KOPT-K1 (cell line): ENCODE measurements at regions not wholly inside any gene's neighbourhood (a gene's known extent, or its start where the extent isn't known, plus 50 kb on each side); places are given as distances from the start of the nearest gene placed in this dataset.
"Not testable (repeated sequence)": the region's sequence is repeated elsewhere in the genome, so short reads cannot be mapped to it uniquely, and the experiment has no call there.

Experiments
- H3K27ac ChIP-seq: fragments of 200-600 bp; sonication (generic); 2 replicates; pipeline ENCODE4 v1.5.1; 2016; ENCODE audit warnings: antibody characterized with exemption, mild to moderate bottlenecking, low read depth, low read length; ENCODE audit not compliant: poor library complexity, severe bottlenecking
- H3K36me3 ChIP-seq: fragments of 200-600 bp; sonication (generic); 2 replicates; pipeline ENCODE4 v1.5.1; 2017; ENCODE audit warnings: antibody characterized with exemption, mild to moderate bottlenecking, low read length, moderate library complexity; ENCODE audit not compliant: insufficient read depth
- H3K9me3 ChIP-seq: fragments of 200-600 bp; sonication (generic); 2 replicates; pipeline ENCODE4 v1.5.1; 2017; ENCODE audit warnings: antibody characterized with exemption, low read length, mild to moderate bottlenecking; ENCODE audit not compliant: insufficient read depth, poor library complexity, severe bottlenecking

DNA sequence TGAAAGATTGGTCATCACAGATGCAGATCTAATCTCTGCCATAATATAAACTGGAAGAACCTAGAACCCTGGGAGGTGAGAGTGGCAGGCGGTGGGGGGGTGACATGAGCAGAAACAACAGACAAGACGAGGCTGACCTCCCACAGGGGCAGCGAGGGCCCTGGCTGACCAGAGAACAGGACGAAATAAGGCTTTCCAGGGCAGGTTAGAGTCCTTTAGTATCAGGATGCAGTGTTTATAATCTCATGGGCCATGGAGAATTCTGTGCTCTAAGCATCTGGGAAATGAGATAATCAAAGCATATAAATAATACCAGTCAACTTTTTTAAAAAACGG, 102.7 kb upstream of the BCL2L14 start:
- Histone ChIP-seq H3K36me3 (no peaks in the 10 kb centered on the region), H3K9me3 (no peaks in the 10 kb centered on the region), H3K27ac (no peak overlapping the region)

DNA sequence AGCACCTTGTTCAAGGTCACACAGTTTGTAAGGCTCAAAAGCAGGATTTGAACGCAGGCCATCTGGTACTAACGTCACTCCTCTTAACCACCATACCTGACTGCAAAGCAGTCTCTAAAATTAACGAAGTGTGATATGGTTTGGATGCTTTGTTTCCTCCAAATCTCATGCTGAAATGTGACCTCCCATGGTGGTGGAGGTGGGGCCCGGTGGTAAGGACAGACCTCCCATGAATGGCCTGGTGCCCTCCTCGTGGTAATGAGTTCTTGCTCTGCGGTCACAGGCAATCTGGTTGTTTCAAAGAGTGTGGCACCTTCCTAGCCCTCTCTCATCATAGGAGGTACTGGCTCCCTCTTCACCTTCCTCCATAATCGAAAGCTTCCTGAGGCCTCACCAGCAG, 102.2 kb upstream of the BCL2L14 start:
- no peaks in the 10 kb centered on the region for H3K9me3 ChIP-seq
- no peak overlapping the region for H3K27ac ChIP-seq
- no peaks in the 10 kb centered on the region for H3K36me3 ChIP-seq

DNA sequence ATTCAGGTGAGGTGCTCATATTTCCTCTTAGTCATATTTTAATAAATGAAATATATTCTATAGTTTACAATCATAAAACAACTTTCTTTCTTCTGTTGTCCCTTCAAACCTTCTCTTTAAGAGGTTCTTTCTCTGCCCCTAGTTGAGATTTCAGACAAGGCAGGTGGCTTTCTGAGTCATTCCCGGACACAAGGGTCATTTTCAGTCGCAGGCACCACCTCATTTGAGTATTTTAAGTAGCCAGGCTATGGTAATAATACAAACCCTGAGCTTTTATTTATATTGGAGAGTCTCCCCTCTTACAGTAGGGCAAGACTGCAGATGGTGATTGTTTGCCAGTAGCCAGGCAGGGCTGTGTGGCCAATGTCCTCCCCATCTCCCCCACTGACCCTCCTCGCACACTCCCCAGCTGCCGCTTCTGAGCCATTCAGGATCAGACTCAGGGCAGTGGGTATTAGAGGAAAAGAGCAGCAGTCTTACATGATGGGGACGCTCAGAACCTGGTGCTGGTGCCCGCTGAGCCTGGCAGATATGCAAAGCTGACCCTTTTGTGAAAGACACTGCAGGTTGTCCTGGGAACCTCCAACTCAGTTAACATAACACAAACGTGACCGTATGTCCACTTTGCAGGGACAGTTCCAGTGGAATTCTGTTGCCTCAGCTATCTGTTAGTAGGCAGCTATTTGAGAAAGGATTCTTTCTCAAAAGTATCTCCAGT, 101.1 kb upstream of the BCL2L14 start:
- Histone ChIP-seq H3K27ac (no peak overlapping the region), H3K36me3 (no peaks in the 10 kb centered on the region), H3K9me3 (no peaks in the 10 kb centered on the region)

DNA sequence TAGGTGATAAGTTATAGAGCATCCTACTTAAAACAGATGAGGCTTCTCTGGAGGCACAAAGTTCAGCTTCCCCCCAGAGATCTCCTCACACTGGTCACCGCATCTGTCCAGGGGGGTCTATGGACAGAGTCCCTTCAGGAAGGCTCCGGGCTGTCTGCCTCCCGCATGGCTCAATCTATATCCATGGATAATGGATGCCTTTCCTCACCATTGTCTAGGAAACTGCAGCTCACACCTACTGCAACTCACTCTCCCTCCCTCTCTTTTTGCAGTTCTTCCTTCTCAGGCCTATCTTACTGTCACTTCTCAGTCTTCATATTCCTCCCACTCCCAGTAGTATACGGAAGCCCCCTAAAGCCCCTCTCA, 100.6 kb upstream of the BCL2L14 start:
- H3K36me3 ChIP-seq: no peaks in the 10 kb centered on the region

DNA sequence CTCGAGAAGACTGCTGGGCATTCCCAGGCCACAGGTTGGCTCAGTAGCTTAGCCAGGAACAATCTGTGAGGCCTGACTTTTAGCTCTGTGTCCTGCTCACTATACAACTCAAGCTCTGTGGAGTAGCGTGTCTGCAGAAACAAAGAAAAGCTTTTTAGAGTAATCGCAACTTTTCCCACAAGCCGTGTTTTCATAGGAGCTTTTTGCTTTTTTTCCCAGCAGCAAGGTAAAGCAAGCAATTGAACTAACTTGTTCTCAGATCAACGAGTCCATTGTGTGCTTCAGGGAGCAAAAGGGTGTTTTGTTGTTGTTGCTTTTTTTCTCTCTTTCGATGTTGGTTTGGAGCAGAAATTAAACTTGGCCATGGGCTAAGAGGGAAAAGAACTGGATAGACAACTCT, 97.3 kb upstream of the BCL2L14 start:
- Histone ChIP-seq H3K9me3 (no peaks in the 10 kb centered on the region), H3K36me3 (no peaks in the 10 kb centered on the region), H3K27ac (no peak overlapping the region)

More for the DNA sequence above, 100.6 kb upstream of the BCL2L14 start:
- no peaks in the 10 kb centered on the region for H3K9me3 ChIP-seq
- no peak overlapping the region for H3K27ac ChIP-seq

DNA sequence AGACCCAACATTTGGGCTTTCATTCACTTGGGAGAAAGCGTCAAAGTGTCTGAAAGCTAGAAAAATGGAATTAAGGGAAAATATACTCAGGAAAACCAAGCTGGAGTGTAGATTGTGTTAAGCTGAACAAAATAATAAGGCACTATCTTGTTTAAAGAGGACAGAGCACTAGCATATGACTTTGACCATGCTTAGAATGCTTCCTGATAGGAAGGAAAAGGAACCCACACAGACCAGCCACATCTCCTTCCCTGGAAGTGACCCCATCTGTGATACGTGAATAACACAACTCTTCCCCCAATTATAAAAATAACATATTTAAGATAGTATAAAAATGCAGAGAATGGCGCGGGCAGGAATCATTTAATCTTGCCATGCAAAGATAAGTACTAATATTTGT, 94.7 kb upstream of the BCL2L14 start:
- Histone ChIP-seq H3K36me3 (no peaks in the 10 kb centered on the region), H3K27ac (no peak overlapping the region), H3K9me3 (no peaks in the 10 kb centered on the region)

DNA sequence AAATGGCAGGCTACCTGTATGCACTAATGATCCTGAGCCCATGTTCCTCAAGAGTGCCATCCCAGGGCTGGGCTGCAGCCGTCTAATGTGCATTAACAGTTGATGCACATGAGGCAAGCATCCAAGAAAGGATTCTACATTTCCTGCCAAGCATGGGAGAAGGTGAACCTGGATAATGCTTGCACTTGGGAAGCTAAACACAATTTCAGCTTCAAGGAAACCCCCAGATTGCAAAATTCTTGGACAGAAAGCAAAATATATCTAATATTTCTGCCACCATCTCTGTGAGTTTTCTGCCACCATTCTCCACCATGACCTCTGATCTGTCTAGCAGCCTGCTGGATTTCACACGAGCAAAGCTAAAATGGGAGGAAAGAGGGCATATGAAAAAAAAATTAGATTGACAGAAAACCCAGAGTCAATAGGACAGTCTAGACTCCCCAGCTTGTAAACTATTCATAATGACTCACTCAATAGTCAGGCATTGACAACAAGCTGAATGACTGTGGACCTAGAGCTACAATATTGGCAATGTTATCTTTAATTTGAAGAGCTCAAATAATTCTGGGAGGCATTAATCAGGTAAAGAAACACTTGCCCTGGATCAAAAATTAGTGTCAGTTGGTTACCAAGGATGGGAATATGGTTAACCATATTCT, 91.9 kb upstream of the BCL2L14 start:
- H3K36me3 ChIP-seq: no peaks in the 10 kb centered on the region
- no peaks in the 10 kb centered on the region for H3K9me3 ChIP-seq
- no peak overlapping the region for H3K27ac ChIP-seq

DNA sequence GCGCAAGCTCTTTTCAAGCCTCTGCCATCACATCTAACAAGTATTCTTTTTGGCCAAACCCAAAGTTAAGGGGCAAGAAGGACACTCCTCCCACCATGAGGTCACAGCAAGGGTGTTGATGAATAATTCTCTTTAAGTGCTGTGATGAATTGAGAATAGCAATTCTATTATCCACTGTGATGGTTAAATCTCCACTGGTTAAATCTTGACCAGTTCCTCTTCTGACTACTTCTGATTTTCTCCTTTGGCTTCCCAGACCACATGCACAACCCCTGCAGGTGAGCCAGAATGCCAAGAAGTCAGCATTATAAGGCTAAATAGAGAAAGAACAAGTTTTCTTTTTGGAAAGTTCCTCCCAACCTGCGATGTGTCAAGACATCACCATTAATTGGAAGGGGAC, 90.6 kb upstream of the BCL2L14 start:
- no peak overlapping the region for H3K27ac ChIP-seq
- H3K36me3 ChIP-seq: no peaks in the 10 kb centered on the region
- H3K9me3 ChIP-seq: no peaks in the 10 kb centered on the region

DNA sequence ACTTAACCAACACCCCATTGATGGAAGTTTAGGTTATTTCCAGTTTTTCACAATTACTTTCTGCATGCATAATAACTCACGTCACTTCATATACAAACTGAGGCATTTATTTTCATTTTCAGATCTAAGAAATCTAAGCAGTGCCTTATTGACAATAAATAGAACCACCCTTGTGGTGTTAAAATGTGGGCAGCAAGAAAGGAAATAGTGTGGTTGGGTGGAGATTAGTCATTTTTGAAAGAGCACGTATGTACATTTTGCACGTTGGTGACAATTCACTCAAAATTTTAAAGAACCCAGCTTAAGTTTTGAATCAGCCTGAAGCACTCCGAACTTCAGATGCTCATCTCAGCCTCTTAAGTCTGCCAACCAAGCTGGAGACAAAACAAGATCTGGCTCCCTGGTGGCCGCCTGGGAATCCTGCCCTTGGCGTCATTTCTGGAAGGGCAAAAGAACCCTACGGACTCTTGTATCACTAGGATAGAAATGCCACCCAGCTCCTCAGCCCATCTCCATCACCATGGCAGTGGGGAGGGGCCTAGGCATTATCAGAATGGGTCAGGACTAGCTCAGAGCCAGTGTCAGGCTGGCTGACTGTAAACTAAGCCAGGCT, 89.5 kb upstream of the BCL2L14 start:
- Histone ChIP-seq H3K9me3 (no peaks in the 10 kb centered on the region), H3K36me3 (no peaks in the 10 kb centered on the region), H3K27ac (peak overlapping the region; percentile 60)

DNA sequence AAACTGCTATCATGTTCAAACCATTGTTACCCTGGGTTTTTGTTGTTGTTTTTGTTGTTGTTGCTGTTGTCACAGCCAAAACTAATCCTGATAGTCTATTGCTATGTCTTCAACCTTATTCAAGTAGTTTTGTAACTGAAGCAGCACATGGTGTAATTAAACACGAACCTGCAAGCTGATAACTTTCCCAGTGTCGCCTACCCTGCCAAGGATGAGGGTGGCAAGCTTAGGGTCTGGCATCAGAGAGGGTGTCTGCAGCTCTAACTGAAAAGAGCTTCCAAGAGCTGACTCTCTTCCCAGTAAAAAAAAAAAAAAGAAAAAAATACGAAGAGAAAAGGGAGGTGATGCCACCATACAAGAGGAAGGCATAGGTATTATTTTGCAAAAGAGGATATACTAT, 86.3 kb upstream of the BCL2L14 start:
- Histone ChIP-seq H3K9me3 (no peaks in the 10 kb centered on the region), H3K36me3 (no peaks in the 10 kb centered on the region), H3K27ac (no peak overlapping the region)

DNA sequence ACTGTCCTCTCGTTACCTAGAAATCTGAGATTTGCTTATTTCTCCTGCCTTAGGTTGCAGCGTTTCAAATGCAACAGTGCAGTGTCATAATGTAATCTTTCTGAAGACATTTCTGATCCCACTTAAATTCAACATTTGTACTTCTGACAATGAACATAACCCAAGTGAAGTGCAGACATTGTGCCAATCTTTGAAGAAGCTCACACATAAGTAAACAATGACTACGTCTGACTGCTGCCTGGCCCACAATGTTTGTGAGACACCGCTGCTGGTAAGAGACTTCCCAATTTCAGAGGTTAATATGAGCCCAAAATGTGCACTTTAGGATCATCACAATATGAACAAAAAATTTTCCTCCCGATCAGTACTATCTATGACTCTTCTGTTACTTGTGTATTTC, 84.6 kb upstream of the BCL2L14 start:
- Histone ChIP-seq H3K9me3 (no peaks in the 10 kb centered on the region), H3K36me3 (no peaks in the 10 kb centered on the region), H3K27ac (no peak overlapping the region)

DNA sequence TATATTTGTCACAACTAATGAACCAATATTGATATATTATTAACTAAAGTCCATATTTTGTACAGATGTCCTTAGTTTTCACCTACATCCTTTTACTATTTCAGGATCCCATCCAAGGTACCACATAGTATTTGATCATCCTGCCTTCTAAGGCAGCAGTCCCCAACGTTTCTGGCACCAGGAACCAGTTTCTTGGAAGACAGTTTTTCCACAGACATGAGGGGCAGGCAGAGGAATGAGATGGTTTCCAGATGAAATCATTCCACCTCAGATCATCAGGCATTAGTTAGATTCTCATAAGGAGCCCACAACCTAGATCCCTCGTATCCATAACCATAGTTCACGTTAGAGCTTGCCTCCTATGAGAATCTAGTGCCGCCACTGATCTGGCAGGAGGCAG, 82.8 kb upstream of the BCL2L14 start:
- H3K9me3 ChIP-seq: peaks cover 8% of the 10 kb centered on the region
- H3K27ac ChIP-seq: no peak overlapping the region
- no peaks in the 10 kb centered on the region for H3K36me3 ChIP-seq

DNA sequence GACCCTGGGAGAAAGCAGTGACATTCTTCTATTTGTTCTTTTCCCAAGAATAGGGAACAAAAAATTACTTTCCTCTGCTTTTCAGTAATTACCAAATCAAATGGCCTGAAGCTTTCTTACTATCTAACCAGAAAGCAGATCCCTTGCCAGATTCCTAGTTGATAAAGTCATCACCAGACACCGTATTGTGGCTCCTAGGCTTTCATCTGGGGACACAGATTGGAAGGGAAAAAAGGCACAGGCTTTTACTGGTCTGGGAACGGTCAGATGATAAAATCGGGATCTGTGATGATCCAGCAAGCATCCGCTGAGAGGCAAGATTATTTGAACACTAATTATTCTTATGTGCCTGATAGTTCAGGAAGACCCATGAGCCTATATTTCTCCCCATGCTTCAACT, 79.1 kb upstream of the BCL2L14 start:
- no peak overlapping the region for H3K27ac ChIP-seq
- peaks cover 10% of the 10 kb centered on the region for H3K9me3 ChIP-seq
- H3K36me3 ChIP-seq: no peaks in the 10 kb centered on the region

DNA sequence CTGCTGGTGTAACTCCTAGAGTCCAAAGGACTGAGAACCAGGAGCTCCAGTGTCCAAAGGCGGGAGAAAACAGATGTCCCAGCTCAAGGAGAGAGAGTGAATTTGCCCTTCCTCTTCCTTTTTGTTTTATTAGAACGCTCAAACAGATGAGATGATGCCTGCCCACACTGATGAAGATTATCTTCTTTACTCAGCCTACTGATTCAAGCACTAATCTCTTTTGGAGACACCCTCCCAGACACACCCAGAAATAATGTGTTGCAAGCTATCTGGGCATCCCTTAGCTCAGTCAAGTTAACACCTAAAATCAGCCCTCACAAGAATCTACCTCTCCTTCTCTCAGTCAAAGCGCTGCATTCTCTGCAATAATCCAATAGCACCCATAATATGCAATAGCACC, 78.2 kb upstream of the BCL2L14 start:
- H3K36me3 ChIP-seq: no peaks in the 10 kb centered on the region
- peaks cover 10% of the 10 kb centered on the region for H3K9me3 ChIP-seq
- H3K27ac ChIP-seq: no peak overlapping the region

DNA sequence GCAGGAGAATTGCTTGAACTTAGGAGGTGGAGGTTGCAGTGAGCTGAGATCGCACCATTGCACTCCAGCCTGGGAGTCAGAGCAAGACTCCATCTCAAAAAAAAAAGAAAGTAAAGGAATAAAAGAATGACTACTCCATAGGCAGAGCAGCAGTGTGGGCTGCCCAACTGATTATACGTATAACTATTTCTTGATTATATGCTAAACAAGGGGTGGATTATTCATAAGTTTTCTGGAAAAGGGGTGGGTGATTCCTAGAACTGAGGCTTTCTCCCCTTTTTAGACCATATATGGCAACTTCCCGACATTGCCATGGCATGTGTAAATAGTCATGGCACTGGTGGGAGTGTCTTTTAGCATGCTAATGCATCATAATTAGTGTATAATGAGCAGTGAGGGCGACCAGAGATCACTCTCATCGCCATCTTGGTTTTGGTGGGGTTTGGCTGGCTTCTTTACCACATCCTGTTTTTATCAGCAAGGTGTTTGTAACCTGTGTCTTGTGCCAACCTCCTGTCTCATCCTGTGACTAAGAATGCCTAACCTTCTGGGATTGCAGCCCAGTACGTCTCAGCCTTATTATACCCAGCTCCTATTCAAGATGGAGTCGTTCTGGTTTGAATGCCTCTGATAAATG, 72.3 kb upstream of the BCL2L14 start:
- not testable (repeated sequence) for H3K9me3 ChIP-seq, H3K36me3 ChIP-seq, H3K27ac ChIP-seq

DNA sequence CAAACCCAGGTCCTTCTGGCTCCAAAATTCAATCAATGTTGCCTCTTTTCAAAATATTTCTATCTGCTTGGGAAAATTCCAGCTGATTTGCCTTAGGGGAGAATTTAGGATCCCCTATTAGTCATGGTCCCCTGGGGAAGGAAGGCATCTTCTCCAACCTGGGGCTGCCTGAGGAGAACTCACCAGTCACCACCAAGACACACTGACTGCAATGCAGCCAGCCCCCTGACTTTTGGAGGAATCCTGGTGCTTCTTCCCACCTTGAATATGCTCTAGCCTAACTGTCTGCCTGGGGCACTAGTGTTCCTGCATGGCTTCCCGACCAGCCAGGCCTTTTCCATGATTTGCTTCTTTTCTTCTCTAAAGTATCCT, 71.8 kb upstream of the BCL2L14 start:
- Histone ChIP-seq H3K9me3 (no peaks in the 10 kb centered on the region), H3K27ac (no peak overlapping the region)

More for the DNA sequence above, 71.8 kb upstream of the BCL2L14 start:
- no peaks in the 10 kb centered on the region for H3K36me3 ChIP-seq
